Parathyroid adenoma (tissue), 2 donors: ENCODE measurements at regions not wholly inside any gene's neighbourhood (a gene's known extent, or its start where the extent isn't known, plus 50 kb on each side); places are given as distances from the start of the nearest gene placed in this dataset.

Source experiments
- H2AFZ ChIP-seq: fragments of 300-600 bp; sonication (generic); one replicate; pipeline ENCODE4 v1.7.0; 2017; ENCODE audit warnings: antibody characterized with exemption, mild to moderate bottlenecking
- H3K27ac ChIP-seq: fragments of 300-600 bp; sonication (generic); one replicate; pipeline ENCODE4 v1.7.0; 2017
- H3K27me3 ChIP-seq: fragments of 300-600 bp; sonication (generic); one replicate; pipeline ENCODE4 v1.7.0; 2017; ENCODE audit warnings: low read length; ENCODE audit not compliant: control insufficient read depth, insufficient read depth
- H3K36me3 ChIP-seq: fragments of 300-600 bp; sonication (generic); one replicate; pipeline ENCODE4 v1.7.0; 2017; ENCODE audit warnings: low read length; ENCODE audit not compliant: control insufficient read depth, insufficient read depth
- H3K4me1 ChIP-seq: fragments of 300-600 bp; sonication (generic); one replicate; pipeline ENCODE4 v1.7.0; 2017; ENCODE audit warnings: control low read depth
- H3K4me2 ChIP-seq: fragments of 300-600 bp; sonication (generic); one replicate; pipeline ENCODE4 v1.7.0; 2017; ENCODE audit warnings: low read length
- H3K4me3 ChIP-seq: fragments of 300-600 bp; sonication (generic); one replicate; pipeline ENCODE4 v1.7.0; 2017; ENCODE audit warnings: low read depth, low read length
- H3K79me2 ChIP-seq: fragments of 300-600 bp; sonication (generic); one replicate; pipeline ENCODE4 v1.7.0; 2017; ENCODE audit warnings: control low read depth
- H3K9ac ChIP-seq: fragments of 300-600 bp; sonication (generic); one replicate; pipeline ENCODE4 v1.7.0; 2017; ENCODE audit warnings: mild to moderate bottlenecking
- H3K9me3 ChIP-seq: fragments of 300-600 bp; sonication (generic); one replicate; pipeline ENCODE4 v1.7.0; 2017; ENCODE audit warnings: low read length; ENCODE audit not compliant: control insufficient read depth
- TF ChIP-seq, protein P1 (sequence below): fragments of 300-600 bp; sonication (generic); IDR thresholded peaks from one replicate; pipeline ENCODE4 v1.7.0; 2017; ENCODE audit warnings: antibody characterized with exemption, mild to moderate bottlenecking
- donor health status: primary hyperparathyroidism.

DNA sequence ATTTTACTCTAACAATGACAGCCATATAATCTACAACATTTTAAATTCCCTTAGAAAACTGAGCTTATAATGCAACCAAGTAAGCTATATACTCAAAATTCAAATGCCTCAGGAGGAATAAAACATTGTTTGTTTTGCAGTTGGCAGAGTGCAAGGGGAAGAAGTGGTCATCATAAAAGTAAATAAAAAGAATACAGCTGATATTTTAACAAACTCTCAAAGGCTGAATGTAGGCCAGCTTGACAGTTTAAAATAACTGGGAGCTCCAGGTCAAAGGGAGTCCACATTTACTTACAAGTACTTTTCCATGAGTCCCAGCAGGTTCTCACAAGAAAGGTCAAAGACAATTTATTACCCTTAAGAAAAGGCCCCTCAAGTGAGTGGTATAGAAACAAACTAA lies 589.8 kb downstream of the BCKDHB start:
- Histone ChIP-seq H3K4me1 (no peaks in the 10 kb centered on the region), H3K4me2 (no peak overlapping the region), H3K9ac (no peak overlapping the region), H3K4me3 (no peak overlapping the region), H3K79me2 (no peaks in the 10 kb centered on the region), H3K27ac (no peak overlapping the region), H2AFZ (no peak overlapping the region), H3K9me3 (no peaks in the 10 kb centered on the region), H3K36me3 (no peaks in the 10 kb centered on the region), H3K27me3 (no peaks in the 10 kb centered on the region)
- TF ChIP-seq, protein P1, sequence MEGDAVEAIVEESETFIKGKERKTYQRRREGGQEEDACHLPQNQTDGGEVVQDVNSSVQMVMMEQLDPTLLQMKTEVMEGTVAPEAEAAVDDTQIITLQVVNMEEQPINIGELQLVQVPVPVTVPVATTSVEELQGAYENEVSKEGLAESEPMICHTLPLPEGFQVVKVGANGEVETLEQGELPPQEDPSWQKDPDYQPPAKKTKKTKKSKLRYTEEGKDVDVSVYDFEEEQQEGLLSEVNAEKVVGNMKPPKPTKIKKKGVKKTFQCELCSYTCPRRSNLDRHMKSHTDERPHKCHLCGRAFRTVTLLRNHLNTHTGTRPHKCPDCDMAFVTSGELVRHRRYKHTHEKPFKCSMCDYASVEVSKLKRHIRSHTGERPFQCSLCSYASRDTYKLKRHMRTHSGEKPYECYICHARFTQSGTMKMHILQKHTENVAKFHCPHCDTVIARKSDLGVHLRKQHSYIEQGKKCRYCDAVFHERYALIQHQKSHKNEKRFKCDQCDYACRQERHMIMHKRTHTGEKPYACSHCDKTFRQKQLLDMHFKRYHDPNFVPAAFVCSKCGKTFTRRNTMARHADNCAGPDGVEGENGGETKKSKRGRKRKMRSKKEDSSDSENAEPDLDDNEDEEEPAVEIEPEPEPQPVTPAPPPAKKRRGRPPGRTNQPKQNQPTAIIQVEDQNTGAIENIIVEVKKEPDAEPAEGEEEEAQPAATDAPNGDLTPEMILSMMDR, result no peak

DNA sequence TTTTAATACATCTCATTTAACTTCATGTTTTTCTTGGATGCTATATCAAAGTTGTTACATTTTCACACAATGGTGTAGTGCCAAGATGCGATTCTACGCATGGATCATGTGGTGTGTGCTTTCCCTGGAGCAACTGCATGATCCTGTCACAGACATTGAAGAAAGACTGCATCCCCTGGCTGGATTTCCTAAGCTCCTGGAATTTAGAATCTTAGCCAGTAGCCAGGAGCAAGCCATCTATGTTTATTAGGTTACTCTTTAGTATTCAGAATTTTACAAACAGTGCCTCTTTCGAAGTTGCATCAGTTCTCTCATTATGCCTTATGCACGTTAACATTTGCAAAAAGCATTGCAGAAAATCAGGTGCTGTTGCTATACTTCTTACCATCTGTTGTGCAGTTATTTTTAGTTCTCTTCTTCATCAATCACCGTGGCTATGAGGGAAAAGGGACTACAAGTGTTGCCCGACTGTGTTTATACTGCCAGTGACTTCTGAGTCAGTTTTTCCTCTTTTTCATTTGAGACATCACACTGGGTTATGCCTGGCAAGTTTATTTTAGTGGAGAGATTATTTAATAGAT lies 584.2 kb downstream of the BCKDHB start:
- TF ChIP-seq, protein P1, result no peak
- no peak overlapping the region for H3K27ac ChIP-seq
- no peaks in the 10 kb centered on the region for H3K9me3 ChIP-seq

DNA sequence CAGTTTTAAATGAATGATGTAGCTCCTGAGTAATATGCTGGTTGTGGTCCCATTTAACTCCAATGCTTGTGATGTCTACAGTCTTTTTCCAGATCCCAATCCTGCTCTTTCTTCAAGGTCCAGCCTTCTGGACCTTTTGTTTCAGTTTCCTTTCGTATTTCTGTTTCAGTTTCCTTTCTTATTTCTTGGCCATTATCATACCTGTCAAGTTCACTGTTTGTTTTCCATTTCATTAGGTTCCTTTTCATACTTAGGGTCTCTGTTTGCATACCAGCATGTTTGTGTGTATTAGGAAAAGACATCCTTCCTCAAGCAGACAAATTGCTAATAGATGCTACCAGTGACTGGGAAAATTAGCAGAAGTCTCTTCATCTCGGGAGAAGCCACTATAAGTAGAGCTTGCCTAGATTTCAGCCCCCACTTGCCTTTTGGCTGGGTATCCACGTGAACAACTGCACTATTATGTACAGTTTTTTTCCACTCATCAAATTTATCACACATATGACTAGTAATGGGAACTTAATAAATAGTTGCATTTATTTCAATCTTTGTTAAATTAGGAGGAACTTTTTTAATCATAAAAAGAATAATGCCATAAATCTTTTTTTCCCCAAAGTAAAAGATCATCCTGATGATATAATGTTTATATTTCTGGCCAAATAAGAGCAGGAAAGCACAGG lies 583.4 kb downstream of the BCKDHB start:
- TF ChIP-seq, protein P1, result no peak
- H3K36me3 ChIP-seq, result no peaks in the 10 kb centered on the region

More for the DNA sequence above, 584.2 kb downstream of the BCKDHB start:
- Histone ChIP-seq H3K4me1 (no peaks in the 10 kb centered on the region), H3K4me3 (no peak overlapping the region), H3K79me2 (no peaks in the 10 kb centered on the region), H3K4me2 (no peak overlapping the region), H3K27me3 (no peaks in the 10 kb centered on the region), H3K36me3 (no peaks in the 10 kb centered on the region), H2AFZ (no peak overlapping the region), H3K9ac (no peak overlapping the region)

DNA sequence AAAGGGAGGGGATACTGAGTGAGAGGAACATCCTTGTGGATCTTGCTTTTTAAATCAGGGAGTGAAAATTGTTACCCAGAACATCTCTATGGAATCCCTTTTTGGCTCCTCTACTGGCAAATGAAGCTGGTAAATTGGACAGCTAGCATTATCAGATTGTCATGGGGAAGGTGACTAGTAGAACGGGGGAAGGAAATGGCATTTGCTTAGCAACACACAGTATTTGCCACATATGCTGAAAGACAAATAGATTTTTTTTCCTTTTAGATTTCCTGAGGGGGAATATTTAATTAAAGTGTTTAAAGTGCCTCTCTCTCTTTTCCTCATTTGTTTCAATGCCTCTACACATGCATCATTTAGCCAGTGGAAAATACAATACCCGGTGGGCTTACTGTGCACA lies 573.5 kb downstream of the BCKDHB start:
- Histone ChIP-seq H3K27ac (no peak overlapping the region), H3K4me2 (no peak overlapping the region)

More for the DNA sequence above, 583.4 kb downstream of the BCKDHB start:
- H3K4me3 ChIP-seq, result no peak overlapping the region
- no peak overlapping the region for H2AFZ ChIP-seq
- no peak overlapping the region for H3K27ac ChIP-seq
- H3K4me2 ChIP-seq, result no peak overlapping the region
- no peaks in the 10 kb centered on the region for H3K4me1 ChIP-seq
- H3K27me3 ChIP-seq, result no peaks in the 10 kb centered on the region
- H3K9ac ChIP-seq, result no peak overlapping the region
- no peaks in the 10 kb centered on the region for H3K9me3 ChIP-seq
- no peaks in the 10 kb centered on the region for H3K79me2 ChIP-seq

More for the DNA sequence above, 573.5 kb downstream of the BCKDHB start:
- Histone ChIP-seq H3K4me1 (no peaks in the 10 kb centered on the region), H3K9me3 (no peaks in the 10 kb centered on the region), H3K4me3 (no peak overlapping the region), H3K9ac (no peak overlapping the region), H2AFZ (no peak overlapping the region), H3K79me2 (no peaks in the 10 kb centered on the region), H3K36me3 (no peaks in the 10 kb centered on the region), H3K27me3 (no peaks in the 10 kb centered on the region)
- TF ChIP-seq, protein P1, result no peak
